NCI-H2081 (cell line): ENCODE measurements at regions not wholly inside any gene's neighbourhood (a gene's known extent, or its start where the extent isn't known, plus 50 kb on each side); places are given as distances from the start of the nearest gene placed in this dataset.
"Not testable (repeated sequence)": the region's sequence is repeated elsewhere in the genome, so short reads cannot be mapped to it uniquely, and the experiment has no call there.

Source experiments
- DNase-seq, 2 experiments: peaks; one replicate each; lab custom pipeline; 2025; lab: John Stamatoyannopoulos, UW

DNA sequence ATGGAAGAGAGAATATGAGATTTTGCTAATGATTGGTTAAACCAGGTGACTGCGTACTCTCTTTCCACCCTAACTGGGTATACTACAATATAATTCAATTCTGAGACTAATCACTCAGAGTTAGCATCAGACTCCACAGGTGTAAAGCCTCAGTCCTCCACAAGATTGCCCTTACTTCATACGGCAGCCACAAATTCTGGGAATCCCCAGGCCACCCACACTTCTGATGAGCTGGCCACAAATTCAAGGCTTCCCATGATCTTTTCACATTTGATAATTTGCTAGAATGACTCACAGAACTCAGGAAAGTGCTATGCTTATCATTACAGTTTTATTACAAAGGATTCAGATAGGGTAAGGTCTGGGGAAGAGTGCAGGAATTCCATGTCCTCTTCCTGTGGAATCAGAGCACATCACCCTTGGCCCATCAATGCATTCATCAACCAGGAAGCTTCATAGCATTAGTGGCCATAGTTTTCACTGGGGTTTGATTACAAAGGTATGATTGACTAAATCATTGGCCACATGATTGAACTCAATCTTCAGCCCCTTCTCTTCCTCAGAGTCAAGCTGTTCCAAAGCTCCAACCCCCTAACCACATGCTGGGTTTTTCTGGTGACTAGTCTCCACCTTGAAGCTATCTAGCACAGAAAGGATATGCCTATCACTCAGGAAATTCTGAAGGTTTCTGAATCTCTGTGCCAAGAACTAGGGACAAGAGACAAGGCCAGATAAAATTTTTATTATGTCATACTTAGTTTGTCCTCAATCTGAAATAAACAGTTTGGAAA is 131.7 kb downstream of the HHIPL2 start:
- no peak for DNase-seq

GRCh38 chr1:222415441-222415840 is 132.5 kb downstream of the HHIPL2 start:
- no peak for DNase-seq

DNA sequence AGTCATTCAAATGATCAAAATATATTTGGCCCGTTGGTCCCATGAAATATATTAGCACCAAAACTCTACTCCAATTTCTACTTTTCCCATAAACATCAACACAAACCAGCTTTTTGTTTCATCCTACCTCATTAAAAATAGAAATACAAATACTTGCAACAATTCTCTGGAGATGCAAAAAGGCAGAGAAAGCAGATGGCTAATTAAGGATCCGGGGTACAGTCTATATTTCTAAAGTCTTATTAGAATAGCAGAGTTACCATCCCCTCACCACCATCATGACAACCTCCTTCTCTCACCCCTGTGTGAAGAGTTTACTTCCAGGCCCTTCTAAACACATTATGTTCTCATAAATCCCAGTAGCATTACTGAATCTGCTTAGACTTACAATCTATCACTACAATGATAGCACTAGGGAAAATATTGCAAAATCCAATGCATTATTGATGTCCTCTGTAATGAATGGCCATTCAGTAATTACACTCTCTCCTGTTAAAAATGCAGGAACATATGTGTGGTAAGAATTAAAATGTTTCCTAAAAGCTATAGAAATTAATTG is 133.8 kb downstream of the HHIPL2 start:
- DNase-seq, result no peak

DNA sequence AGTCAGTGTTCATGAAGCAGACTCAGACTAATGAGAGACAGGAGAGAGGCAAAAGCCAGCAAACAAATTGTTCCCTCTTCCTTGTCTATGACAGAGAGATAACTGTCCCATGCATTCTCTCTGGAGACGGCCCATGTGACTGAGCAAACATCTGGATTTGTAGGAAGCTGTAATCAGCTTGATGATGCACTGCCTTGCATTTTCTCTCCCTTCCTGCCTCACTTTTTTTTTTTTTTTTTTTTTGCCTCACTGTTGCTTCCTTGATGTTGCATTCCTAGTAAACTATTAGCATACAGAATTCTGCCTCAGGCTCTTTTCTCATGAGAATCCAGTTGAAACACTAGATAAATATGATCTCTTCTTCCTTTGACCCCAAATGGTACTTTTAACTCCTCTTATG is 134.5 kb downstream of the HHIPL2 start:
- DNase-seq, result no peak

GRCh38 chr1:222404710-222405109 is 143.2 kb downstream of the HHIPL2 start:
- no peak for DNase-seq

- DNase-seq, result no peak
These were observed 148.7 kb downstream of the HHIPL2 start for GRCh38 chr1:222399197-222399596.

- DNase-seq, result no peak
These were observed 153.7 kb downstream of the HHIPL2 start for GRCh38 chr1:222394224-222394623.

DNA sequence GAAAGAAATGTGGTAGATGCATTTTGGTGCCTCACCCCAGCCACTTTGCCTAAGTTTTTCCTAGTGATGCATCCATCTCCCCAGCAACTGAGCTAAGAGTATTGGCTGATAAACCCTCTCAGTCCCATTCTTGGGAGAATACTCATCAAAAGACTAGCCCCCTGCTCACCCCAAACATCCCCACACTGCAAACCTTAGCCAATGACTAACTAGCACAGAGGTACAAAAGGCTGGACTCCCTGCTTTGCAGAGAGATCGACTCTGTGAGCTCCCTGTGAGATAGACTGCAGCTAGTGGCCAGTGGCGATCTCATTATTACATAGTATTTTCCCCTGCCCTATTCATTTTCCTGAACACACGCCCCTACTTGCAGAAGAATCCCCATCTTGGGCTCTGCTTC is 155.3 kb downstream of the HHIPL2 start:
- DNase-seq, result no peak

DNA sequence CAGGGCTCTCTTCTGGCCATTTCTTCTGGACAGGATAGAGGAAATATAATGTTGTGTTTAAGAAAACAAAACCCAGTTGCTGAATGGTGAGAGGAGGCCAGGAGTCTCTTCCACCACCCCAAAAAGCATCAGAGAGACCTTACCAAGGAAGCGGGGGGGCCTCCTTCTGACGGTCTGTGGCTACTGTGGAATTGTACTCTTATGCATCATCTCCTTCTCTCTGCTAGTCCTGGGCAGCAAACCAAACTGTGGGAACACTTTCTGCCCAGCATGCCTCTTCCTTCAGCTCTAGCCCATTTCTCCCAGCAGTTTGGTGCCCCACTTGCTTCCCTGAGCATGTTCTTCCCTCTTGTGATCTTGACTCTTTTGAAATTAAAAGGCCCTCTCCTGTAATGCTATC is 157.7 kb downstream of the HHIPL2 start:
- DNase-seq, result no peak

DNA sequence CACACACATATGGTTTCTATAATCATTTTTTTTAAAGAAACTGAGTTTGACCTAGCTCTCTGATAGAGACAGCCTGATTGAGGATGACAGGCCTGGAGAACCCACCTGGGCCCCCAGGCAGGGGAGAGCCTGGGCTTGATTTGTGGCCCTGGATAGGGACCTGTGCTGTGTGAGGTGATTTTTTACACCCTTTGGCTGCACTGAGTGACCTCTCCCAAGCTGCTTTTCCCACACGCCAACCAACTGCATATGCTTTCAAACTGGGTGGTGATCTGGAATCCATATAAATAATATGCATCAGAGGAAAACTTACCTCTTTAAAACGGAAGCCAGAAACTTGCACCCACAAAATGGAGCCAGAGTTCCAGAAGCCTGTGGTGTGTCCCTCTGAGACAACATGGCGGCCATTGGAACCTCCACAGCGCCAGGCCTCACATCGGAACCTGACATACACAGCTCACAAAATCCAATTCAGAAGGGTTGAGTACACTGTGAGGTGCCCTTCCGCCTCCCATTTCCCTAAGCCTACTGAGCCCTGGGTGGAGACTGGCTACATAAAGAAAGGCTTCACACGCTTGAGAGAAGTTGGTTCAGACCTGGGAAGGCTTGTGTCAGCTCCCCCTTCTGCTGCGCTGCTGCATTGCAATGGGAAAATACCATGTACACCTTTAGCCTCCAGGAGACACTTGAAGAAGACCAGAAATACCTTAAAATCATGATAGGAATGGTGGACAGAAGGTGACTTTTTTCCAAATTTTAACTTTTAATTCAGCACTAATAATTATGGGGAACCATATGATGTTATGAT is 160.7 kb downstream of the HHIPL2 start:
- DNase-seq, result no peak

GRCh38 chr1:222385955-222386354 is 161.9 kb downstream of the HHIPL2 start:
- no peak for DNase-seq

GRCh38 chr1:222385262-222385661 is 162.6 kb downstream of the HHIPL2 start:
- DNase-seq, result no peak

DNA sequence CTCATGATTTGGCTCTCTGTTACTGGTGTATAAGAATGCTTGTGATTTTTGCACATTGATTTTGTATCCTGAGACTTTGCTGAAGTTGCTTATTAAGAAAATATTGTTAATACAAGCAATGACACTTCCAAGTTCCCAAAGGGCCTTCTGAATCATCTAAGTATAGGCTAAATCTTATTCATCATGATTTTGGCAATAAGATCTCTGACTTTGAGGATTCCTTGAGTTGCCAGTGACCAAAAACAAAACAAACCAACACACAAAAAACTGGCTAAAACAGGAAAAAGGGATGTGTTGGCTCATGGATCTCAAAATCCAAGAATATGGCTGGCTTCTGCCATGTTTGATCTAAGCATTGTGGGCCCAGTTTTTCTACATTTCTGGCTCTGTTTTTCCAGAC is 163.4 kb downstream of the HHIPL2 start:
- DNase-seq, result no peak

- no peak for DNase-seq
These were observed 165.7 kb downstream of the HHIPL2 start for GRCh38 chr1:222382171-222382570.

- no peak for DNase-seq
These were observed 170.3 kb downstream of the HHIPL2 start for GRCh38 chr1:222377428-222378088.

DNA sequence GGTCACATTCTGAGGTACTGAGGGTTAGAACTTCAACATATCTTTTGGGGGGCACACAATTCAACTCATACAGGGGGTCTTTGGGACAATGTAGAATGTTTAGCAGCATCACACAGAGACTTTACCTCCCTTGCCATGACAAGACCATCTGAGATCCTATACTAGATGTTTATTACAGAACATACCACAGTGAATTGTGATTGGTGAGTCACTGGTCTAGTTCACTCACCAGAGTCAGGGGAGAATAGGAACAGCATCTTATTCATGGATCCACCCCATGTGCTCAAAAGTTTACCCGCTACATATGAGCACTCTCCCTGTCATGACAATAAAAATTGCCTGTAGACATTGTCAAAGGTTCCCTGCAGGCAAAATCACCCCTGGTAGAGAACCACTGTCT is 171.1 kb downstream of the HHIPL2 start:
- DNase-seq, result not testable (repeated sequence)

GRCh38 chr1:222375701-222376100 is 172.2 kb downstream of the HHIPL2 start:
- no peak for DNase-seq

GRCh38 chr1:222373831-222374602 is 173.9 kb downstream of the HHIPL2 start:
- DNase-seq, result no peak

DNA sequence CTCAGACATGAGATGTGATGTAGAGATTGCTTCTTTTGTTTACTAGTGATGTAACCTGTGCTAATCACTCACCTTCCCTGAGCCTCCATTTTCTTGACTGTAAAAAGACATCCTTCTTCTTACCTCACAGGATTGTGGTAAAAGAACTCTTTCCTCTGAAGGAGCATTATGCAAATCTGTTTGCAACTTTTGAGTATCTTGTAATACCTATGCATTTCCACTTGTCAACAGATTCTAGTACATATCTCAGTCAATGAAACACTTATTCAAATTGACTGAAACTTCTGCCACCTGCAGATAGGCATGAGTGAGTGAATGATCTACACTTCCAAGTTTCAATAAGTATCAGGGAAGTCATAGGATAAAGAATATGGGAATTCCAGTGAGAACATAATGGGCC is 174.7 kb downstream of the HHIPL2 start:
- no peak for DNase-seq

DNA sequence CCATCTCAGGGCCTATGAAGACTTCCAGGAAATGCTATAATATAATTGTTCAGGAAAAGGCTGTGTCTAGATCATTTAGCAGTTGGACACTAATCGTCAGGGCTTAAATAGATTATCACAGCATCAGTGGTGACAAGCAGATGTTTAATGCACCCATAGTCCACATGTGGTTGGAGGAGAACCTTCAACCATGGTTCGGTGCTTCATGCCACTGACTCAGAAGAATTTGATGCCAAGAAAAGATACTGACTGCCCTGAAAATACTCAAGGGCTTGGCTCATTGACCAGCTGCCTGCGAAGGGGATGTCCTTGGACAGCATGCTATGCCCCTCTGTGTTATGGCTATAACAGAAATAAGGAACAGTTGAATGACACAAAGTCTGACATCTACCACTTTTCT is 175.7 kb downstream of the HHIPL2 start:
- no peak for DNase-seq

GRCh38 chr1:222370913-222371675 is 176.8 kb downstream of the HHIPL2 start:
- no peak for DNase-seq
